GM18511 (cell line): ENCODE measurements at regions not wholly inside any gene's neighbourhood (a gene's known extent, or its start where the extent isn't known, plus 50 kb on each side); places are given as distances from the start of the nearest gene placed in this dataset.

Source experiments
- ATAC-seq: cut with Tn5 transposase; IDR thresholded peaks from one replicate; pipeline ENCODE4 v1.9.1; 2021; ENCODE audit warnings: mild to moderate bottlenecking, moderate library complexity; ENCODE audit not compliant: unreplicated experiment

DNA sequence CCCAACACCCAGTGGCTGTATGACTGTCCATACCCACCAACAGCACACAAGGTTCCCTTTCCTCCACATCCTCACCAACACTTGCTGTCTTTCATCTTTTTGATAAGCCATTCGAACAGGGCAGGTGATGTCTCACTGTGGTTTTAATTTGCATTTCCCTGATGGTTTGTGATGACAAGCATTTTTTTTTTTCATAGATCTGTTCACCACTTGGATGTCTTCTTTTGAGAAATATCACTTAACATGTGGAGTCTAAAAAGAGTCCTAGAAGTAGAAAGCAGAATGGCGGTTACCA lies 198.1 kb upstream of the DIO3 start:
- no peak for ATAC-seq

DNA sequence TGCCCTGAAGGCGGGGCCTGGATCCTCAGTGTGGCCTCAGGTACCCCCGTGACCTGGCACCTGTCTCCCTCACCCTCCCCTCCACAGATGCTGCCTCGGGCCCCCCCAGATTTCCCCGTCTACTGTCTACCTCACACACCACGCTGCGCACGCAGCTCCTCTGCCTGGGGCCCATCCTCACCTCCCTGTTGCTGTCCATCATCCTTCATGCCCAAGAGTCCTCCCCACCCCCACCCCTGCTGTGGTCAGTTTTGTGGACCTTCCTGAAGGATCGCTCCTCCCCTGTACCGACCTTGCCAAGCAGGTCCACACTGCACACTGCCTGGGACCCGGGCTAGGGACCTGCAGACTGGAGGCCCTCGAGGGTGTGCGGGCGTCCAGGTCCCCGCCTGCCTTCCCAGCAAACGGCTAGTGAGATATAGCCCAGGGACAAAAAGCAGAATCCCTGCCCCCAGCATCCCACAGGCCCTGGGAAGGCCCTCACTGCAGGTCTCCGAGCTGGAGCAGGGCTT lies 197.4 kb upstream of the DIO3 start:
- ATAC-seq, result no peak

DNA sequence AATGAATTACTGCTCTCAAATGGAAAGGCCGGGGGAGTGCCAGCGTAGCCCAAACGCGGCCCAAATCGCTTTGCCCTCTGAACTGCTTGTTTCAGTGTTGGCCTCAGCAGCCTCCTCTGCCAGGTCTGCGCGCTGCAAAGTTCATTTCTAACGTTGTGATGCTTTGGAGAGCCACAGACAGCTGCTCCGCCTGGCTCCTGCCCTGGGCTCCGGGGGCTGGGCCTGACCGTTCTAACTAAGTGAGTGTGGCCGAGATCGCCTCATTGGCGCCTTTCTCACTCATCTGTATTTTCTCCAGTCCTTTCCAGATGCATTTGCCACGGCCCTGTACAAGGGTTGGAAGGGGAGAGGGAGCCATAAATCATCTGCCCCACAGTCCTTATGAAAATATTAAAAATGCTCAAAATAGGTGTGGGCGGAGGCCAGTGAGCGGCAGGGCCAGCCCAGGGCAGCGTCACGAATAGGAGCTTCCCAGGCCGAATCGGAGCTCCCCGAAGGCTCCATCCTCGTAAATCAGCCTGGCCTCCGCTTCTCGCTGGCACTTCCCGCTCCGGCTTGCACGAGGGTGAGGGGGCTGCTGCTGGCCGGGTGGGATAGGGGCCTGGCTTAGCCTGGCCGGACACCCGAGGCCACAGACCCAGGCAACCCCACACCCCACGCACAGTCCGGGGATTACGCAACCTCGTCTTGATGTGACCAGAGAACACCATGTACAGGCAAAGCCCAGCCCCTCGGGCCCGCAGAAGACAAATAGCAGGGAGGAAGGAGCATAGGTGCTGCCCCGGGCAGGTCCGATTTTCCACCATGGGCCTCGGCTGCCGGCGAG lies 196.6 kb upstream of the DIO3 start:
- no peak for ATAC-seq

DNA sequence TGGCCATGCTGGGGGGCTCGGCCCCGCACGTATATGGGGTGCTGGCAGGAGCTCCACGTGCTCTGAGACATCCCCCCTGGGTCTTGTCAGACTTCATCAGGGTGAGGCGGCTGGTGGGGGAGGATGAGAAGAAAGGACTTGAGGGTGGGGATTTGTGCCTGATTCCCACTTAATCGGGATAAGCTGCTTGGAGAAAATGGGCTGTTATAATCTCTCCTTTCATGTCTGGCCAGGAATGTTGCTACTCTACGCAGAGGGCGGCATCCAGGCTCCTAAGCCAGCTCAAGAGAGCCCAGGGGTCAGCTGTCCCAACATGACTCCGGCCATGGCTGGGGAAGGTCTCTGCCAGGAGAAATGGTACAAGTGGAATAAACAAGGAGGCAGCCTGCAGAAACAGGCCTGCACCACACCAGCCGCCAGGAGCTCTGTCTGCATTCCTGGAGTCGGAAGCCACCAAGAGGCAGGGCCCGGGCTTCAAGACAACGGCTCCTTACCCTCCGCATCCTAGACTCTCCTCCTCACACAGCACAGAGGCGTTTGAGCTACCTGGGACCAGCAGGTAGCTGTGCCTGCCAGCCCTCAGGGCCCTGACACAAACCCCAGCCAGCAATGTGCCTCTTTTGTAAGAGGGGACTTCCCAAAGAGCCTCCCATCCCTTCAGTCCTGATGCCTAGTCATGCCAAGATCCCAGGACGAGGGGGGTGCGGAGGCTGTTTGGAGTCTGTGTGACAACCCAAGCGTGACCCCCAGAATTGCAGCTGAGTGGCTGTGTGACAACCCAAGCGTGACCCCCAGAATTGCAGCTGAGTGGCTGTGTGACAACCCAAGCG lies 195.8 kb upstream of the DIO3 start:
- no peak for ATAC-seq

DNA sequence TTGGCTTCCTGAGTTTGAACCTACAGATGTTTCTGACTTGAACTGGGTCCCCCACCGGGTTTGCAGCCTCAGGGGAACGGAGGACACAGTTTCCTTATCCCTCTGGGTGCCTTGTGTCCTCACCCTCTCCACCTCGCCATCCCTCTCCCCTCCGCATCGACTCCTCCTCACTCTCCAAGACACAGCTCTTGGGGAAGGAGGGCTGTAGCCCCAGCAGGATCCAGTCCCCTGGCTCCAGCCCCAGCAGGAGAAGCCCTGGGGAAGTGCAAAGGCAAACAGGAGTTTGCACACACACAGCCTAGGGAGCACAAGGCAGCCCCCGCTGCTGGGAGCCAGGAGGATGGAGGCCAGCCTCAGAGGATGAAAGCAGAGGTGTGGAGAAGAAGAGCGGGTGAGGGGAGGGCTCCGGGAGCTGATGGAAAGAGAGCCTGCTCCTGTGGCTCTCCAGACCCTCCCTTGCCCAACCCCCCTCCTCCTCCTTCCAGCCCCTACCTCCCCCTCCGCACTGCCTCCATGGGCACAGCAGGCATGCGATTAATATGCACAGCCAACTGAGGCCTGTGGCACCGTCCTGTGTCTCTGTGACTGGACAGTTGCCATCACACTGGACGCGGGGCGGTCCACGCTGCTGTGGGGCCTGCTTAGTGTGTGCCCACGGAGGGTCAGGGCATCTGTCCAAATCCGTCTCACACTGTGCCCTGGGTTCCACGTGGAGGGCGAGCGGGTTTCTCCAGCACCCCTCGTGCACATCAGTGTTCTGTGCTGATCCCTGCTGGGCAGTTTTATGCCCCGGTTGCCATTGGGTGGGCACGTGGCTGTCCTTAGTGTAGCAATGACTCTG lies 193.7 kb upstream of the DIO3 start:
- no peak for ATAC-seq

DNA sequence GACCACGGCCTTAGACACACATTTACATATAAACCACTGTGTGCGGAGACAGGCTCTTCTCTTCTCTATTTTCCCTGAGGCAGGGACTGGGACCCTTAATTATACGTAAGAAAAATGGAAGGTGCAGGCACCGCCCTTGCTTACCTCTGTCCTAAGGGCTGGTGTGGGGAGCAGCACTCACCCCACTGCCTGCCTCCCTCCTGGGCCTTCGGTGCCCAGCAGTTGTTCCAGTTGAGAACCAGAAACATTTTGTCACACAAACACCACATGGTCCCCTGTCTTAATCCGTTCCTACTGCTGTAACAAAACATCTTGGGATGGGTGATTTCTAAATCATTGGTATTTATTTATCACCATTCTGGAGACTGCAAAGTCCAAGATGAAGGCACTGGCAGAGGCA lies 192.7 kb upstream of the DIO3 start:
- no peak for ATAC-seq

DNA sequence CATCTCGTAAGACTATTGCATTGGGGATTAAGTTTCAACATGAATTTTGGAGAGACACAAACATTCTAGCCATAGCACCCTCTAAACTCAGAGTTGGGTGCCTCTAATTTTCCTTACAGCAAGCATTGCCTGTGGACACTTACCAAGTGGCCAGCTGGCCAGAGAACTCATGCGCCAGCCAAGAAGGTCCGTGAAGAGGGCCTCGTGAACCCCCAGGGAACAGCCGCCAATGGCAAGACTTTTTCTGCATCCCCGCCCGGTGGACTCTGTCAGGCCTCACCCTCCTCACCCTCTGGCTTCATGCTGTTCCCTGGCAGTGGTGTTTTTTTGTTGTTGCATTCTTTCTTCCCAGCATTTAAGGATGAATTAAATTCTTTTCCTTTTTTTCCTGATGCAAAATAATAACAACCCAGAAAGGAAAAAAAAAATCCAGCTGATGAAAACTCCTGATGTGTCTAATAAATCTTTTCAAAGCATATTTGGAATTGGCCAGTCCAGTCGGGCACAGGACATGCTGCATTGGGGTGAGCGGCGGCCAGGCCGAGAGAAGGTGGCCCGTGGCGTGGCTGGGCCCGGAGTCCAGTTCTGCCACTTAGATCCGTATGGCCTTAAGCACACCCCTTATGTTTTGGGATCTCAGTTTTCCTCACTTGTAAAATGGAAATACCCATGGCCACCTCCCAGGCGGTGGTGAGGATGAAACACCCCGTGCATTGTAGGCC lies 191.9 kb upstream of the DIO3 start:
- no peak for ATAC-seq

DNA sequence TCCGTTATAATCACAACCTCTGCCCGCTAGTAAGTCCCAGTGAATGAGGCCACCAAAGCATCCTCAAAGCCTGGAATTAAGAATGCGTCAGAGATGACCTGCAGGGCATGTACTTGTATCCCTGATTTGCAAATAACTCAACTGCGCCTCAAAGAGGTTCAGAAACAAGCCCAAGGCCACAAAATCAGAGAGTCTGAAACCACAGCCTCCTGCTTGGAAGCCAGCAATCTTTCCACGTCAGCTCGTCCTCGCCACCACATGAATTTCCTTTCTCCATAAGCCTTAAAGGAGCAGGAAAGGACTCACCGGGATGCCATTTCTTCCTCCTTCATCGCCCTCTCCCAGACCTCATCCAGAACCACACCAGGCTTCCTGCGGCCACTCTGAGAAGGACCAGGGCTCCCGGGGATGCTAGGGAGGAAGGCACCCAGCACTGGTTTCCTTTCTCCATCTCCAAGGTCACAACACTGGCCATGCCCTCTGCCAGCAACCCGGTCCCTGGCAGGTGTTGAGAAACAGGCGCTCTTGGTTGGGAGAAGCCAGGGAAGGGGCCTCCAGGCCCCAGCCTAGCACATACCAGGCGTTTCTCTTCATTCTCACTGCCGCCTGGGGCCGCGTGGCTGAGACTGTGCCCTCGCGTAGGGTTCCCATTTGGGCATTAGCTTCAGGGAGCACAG lies 191.2 kb upstream of the DIO3 start:
- no peak for ATAC-seq

DNA sequence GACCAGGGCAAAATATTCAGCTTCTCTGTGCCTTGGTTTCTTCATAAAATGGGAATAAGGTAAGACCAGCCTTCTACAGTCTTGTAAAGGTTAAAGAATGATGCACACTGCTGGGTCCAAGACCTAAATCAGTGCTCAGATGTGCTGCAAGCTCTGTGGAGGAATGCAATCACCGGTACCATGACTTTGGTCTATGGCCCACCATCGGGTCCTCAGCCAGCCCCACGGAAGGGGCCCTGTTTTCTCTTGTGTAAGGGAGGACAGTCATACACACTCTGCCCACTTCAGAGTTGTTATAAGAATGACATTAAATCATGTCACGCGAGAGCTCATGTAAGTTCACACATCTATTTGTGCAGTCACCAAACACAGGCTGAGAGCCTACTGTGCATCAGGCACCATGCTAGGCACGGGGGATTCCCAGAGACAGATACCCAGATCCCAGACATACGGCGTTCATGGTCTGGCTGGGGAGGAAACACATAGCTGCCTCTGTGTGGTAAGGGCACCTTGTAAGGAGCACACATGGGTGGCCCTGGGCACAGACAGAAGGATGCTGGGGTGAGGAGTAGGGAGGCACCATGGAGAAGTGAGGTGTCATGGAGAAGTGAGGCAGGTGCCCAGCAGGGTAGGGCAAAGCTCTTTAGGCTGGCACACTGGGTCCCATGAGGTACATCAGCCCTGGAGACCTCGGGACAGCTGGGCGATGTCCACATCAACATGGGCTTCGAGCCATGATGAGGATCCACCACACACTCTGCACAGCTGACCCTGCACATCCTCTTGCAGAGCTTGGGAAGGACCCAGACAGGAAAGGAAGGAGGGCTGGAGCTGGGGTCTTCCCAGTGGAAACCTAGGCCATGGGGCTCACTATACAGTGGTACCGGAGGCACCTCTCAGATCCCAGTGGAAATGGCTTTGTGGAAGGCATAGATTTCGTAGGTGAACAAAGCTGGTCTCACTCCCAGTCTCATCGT lies 190.4 kb upstream of the DIO3 start:
- ATAC-seq, result no peak

DNA sequence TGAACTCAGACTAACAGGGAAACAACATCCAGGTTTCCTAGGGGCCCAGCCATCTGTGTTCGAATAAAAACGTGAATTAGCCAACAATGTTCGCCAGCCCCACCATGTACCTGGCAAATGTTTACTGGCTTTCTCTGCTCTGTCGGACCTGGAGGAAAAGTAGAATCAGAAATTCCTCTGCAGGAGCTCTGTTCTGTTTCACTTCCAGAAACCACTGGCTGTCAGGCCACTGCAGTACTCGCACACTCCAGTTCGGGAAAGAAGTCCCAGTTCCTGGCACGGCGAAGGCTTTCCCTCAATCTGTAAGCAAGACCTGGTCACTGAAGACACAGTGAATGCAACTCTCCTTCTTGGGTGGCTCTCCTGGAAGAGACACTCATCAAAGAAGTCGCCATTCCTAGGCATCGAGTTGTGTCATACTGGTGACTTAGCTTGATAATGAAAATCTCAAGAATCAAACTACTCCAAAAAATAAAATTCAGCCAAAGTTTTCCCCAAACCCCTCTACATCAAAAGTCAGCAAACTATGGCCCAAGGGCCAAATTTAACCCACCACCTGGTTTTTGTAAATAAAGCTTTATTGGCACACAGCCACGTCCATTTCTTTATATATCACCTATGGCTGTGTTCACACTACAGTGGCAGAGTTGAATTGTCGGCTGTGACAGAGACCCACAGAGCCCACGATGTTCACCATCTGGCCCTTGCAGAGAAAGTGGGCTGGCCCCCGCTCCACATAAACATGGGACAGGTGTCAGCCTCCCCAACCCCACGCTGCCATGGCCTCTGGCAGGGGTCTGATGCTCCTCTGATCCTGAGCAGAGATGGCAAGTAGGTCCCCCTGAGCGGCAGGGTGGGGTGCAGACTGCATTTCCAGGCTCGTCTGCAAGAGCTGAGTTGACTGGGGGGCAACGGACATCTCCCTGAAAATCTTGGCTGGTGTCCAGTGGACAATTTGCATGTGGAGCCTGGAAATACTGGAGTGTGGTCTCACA lies 189.2 kb upstream of the DIO3 start:
- ATAC-seq, result no peak

DNA sequence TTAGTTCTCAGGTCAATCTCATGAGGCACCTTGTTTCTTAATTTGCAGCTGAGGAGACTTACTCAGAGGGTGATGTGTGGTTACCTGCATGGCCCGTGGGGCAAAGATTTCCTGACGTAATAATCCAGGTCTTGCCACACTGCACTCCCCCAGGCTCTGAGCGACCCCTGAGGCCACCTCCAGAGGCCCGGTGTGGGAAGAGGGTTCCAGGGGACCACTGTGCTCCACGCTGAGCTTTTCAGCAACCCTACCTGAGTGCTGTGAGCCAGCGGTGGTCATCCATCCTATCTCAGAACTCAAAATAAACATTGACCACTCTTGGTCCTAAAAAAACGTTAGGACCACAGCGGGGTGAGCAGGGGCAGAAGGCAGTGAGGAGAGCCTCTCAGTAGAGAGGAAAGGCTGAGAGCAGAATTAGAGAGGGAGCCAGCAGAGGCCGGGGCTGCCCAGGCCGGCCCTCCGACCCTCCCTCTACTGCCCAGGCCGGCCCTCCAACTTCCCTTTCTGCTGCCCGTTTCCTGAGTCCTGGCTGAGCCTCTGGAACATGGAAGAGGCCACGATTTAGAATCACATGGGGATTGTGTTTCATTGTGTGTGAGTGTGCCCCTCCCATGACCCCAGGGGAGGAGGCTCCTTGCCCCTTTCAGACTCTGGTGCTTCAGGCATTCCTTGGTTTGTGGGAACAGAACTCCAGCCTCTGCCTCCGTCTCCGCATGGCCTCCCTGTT lies 188.2 kb upstream of the DIO3 start:
- no peak for ATAC-seq

DNA sequence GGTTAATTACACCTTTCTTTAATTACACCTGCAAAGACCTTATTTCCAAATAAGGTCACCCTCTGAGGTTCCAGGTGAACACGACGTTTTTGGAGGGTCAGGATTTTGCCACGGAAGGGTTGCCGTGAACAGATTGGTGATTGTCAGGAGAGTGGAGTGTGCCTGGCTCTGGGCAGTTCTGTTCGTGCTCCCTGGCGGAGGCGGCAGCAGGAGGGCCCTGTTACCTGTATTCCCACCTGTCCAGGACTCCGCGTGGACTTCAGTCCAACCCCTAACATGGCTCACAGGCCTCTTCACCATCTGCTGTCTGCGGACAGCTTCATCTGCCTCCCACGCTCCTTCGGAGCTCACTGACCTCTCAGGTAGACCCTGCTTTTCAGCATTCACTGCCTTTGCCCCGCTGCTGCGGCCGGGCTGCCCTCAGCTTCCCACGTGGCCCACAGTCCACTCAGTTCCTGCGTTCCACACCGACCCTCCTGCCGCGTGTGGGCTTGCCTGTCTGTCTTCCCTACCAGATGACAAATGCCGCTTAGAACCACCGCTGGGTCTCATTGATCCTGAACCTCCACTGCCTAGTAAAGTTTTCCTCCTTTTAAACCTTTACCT lies 187.5 kb upstream of the DIO3 start:
- ATAC-seq, result no peak

DNA sequence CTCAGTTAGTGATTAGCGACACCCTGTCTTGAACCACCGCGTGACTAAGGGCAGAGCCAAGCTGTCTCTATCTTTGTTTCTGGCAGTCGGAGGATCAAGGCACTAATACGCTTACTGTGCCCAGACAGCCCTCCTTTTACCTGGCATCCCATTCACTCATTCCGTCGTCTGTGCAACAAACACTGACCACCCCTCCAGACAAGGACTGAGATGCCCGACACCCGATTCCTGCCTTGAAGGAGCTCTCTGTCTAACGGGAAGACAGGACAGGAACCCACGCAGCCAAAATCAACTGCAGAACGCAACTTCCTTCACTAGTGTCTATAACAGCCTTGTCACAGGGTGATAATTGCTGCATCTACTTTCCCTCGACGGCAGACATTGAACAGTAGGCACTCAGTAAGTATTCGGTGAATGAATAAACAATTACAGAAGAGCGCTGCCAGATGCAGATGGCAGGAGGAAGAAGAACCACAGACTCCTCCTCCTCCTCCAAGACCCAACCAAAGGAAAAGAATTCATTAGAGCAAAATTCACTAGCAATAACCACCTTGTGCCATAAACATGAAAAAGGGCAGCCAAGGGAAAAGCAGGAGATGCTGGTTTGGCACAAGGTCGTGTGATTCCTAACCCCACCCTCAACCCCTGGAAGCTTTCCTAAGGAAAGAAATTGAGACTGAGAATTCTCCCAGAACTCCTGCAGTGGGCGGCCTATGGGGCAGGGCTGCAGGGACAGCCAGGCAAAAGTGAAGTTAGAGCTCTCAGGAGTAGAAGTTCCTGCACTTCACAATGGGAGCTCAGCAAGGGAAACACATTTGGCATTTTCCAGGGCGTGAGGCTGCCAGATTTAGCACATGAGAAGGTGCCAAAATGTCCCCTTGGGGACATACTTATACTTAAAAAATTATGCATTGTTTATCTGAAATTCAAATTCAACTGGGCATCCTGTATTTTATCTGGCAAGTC lies 186.6 kb upstream of the DIO3 start:
- ATAC-seq, result no peak

DNA sequence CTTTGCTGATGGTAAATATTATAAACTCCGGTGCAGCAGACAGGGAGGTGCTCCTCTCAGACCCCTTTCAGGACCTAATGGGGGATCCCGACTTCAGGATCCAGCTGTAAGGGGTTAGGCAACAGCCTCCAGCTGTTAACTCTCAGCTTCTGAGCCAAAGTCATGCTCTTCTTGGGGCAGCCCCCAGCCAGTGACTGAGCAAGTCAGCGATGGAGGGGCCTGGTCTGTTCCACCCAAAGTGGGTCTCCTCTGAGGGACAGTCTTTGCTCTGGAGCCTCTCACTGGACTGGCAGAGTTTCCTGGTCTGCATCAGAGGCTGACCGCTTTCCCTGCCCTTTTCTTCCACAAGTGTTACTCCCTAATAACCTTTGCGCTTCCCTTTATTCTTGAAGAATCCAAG lies 184.2 kb upstream of the DIO3 start:
- no peak for ATAC-seq

DNA sequence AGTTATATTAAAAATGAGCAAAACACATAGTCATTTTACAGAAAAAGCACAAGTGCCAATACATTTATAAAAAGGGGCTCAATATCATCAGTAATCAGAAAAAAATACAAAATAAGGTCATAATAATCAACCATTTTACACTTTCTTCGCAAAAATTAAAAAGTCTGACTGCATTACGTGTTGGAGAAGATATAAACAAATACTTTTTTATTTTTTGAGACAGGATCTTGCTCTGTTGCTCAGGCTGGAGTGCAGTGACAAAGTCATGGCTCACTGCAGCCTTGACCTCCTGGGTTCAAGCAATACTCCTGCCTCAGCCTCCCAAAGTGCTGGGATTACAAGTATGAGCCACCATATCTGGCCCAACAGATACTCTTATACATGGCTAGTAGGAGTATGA lies 181.5 kb upstream of the DIO3 start:
- ATAC-seq, result no peak

DNA sequence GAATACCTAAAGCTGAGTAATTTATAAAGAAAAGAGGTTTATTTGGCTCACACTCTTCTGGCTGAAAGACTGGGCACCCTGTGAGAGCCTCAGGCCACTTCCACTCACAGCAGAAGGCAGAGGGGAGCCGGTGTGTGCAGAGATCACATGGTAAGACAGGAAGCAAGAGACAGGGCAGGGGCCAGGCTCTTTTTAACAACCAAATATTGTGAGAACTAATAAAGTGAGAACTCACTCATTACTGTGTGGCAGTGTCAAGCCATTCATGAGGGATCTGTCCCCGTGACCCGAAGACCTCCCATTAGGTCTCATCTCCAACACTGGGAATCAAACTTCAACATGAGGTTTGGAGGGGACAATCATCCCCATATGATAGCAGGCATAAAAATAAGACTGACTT lies 180.8 kb upstream of the DIO3 start:
- ATAC-seq, result no peak
